ENCODE measurements at regions not wholly inside any gene's neighbourhood (a gene's known extent, or its start where the extent isn't known, plus 50 kb on each side); places are given as distances from the start of the nearest gene placed in this dataset.

DNA sequence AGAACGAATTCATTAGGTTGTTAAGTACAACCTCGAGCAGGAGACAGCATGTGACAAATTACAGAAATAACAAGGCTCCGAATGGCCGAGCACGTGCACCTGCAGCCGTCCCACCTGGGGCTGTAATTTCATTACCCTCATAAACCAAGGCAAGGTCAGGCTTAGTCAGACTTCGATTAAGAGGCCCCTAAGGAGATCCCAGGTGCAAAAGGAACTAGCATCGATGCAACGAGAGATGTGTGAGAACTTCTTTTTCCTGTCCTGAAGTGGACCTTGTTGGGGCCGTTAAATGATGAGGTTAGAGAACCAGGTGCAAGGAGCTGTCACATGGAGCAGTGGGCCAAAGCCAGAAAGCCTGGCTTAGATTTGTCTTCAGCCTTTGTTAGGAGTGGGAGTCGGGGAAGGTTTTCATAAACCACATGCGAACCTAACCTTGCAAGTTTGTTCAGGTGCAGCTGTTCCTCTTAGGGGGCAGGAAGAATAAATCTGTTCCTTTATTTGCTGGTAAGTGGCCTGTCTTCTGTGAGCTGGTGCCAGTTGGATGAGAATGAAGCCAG, 559.9 kb upstream of the MCTP2 start:
- TF ChIP-seq CTCF (IDR thresholded peaks at IDR 0.05) (no peak), POLR2A (IDR thresholded peaks at IDR 0.05) (no peak)

Measured in tibial nerve (tissue), 3 donors.